ENCODE measurements at regions not wholly inside any gene's neighbourhood (a gene's known extent, or its start where the extent isn't known, plus 50 kb on each side); places are given as distances from the start of the nearest gene placed in this dataset.

DNA sequence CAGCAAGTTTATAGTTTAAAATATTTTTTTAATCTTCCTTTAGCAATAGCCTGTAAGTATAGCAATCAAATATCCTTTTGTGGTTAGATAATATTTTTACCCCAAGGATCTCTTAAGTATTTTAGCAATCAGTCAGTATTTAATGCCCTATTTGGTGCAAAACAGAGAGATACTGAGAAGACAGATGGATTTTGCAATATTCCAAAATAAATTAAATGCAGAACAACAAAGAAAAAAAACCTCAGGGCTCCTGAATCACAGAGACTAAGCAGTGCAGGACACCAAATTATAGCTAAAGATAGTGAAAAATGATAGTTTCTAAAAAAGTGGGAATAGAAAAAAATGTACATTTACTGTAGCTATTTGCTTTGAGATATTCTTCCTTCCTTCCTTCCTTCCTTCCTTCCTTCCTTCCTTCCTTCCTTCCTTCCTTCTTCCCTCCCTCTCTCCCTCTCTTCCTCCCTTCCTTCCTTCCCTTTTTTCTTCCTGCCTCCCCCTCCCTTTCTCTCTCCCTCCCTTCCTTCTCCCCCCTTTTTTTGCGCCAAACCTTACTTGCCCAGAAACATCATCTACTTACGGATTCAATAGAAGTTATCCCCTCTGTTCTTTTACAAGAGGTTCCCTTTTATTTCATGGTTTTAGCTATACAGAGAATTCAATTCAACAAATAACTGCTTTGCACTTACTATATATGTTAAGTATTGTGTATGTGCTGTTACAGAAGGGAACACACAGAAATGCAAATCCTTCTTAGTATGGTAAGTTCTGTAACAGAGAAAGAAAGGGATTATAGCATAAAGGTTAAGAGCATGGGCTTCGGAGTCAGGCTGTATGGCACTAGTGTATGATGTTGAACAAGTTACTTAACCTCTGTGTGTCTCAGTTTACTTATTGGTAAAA, 219.0 kb downstream of the CPE start:
- CTCF ChIA-PET = no interaction called here
- DNase-seq (ENCODE audit: low read depth, low spot score) = no peak
- POLR2A ChIA-PET = no interaction called here
- no peak overlapping the region for H3K4me3 ChIP-seq (ENCODE audit: low read depth, low read length)
- TF ChIP-seq CTCF (IDR thresholded peaks at IDR 0.05; ENCODE audit: insufficient read depth, low read length, missing control alignments) = no peak

- no peak for TF ChIP-seq CTCF (IDR thresholded peaks at IDR 0.05; ENCODE audit: insufficient read depth, low read length, missing control alignments)
- H3K4me3 ChIP-seq (ENCODE audit: low read depth, low read length) = no peak overlapping the region
- CTCF ChIA-PET = no interaction called here
- DNase-seq (ENCODE audit: low read depth, low spot score) = no peak
- POLR2A ChIA-PET = no interaction called here
Measured at GRCh38 chr4:165600959-165601683, 222.3 kb downstream of the CPE start.

GRCh38 chr4:165602621-165603020, 223.8 kb downstream of the CPE start:
- ChIA-PET POLR2A (no interaction called here), CTCF (no interaction called here)
- H3K4me3 ChIP-seq (ENCODE audit: low read depth, low read length) = no peak overlapping the region

DNA sequence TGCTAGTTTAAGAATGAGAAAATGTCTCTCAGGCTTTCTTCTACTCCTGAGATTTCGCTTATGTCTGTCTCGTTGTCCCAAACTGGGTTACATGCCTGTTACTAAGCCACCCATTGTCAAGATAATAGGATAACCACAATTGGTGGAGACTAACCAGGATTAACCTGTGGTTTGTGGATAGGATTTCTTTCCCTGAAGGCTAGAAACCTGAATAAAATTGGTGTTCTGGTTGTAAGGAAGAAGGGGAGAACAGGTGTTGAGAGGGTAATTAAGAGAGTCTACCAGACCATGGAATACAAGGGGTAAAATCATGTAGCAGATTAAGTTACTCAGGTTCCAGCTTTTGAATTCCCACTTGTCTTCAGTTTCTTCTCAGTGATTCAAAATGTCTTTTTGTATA, 225.4 kb downstream of the CPE start:
- H3K4me3 ChIP-seq (ENCODE audit: low read depth, low read length) = no peak overlapping the region
- DNase-seq (ENCODE audit: low read depth, low spot score) = no peak
- ChIA-PET POLR2A (no interaction called here), CTCF (no interaction called here)
- TF ChIP-seq CTCF (IDR thresholded peaks at IDR 0.05; ENCODE audit: insufficient read depth, low read length, missing control alignments) = no peak

More at GRCh38 chr4:165602621-165603020, 223.8 kb downstream of the CPE start:
- no peak for TF ChIP-seq CTCF (IDR thresholded peaks at IDR 0.05; ENCODE audit: insufficient read depth, low read length, missing control alignments)
- DNase-seq (ENCODE audit: low read depth, low spot score) = no peak

DNA sequence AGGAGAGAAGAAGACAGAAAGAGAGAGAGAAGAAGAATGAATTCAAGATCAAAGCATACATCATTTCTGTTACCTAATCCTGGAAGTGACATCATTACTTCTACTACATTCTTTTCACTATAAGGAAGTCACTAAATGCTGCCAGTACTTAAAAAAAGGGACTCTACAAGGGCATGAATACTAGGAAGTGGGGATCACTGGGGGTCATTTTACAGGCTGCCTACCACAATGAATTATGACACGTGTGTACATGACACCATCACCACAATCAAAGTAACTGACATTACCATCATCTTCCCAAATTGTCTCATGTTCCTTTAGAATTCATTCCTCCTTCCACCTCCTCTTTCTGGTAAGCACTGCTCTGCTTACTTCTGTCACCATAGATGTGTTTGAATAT, 227.0 kb downstream of the CPE start:
- TF ChIP-seq CTCF (IDR thresholded peaks at IDR 0.05; ENCODE audit: insufficient read depth, low read length, missing control alignments) = no peak
- ChIA-PET POLR2A (no interaction called here), CTCF (no interaction called here)
- no peak for DNase-seq (ENCODE audit: low read depth, low spot score)
- H3K4me3 ChIP-seq (ENCODE audit: low read depth, low read length) = no peak overlapping the region

- POLR2A ChIA-PET = no interaction called here
- H3K4me3 ChIP-seq (ENCODE audit: low read depth, low read length) = no peak overlapping the region
- DNase-seq (ENCODE audit: low read depth, low spot score) = no peak
- TF ChIP-seq CTCF (IDR thresholded peaks at IDR 0.05; ENCODE audit: insufficient read depth, low read length, missing control alignments) = no peak
- CTCF ChIA-PET = no interaction called here
Measured at GRCh38 chr4:165606465-165607205, 227.8 kb downstream of the CPE start.
